Activated B cell treated with CpG ODN at 0.5 μM for 24 hours (primary cell): ENCODE measurements at regions not wholly inside any gene's neighbourhood (a gene's known extent, or its start where the extent isn't known, plus 50 kb on each side); places are given as distances from the start of the nearest gene placed in this dataset.

ENCODE experiments used
- ATAC-seq: fragments of 200-7000 bp; cut with Tn5 transposase; one replicate; pipeline ENCODE4 v1.10.0; 2021; ENCODE audit warnings: low read depth, mild to moderate bottlenecking, moderate library complexity
- CTCF ChIA-PET: fragments of 350-600 bp; sonication (Branson Sonifier 250); formaldehyde crosslinking; loops from one replicate; lab custom pipeline; 2021; ENCODE audit warnings: antibody characterized with exemption; lab: Charles Lee
- POLR2A ChIA-PET: fragments of 350-600 bp; sonication (Branson Sonifier 250); formaldehyde crosslinking; loops from one replicate; lab custom pipeline; 2021; ENCODE audit warnings: antibody characterized with exemption; lab: Charles Lee
- DNase-seq: peaks from one replicate; pipeline ENCODE4 v3.0.0; 2022
- H3K27ac Mint-ChIP-seq: one replicate; pipeline ENCODE4 v1.8.0; 2020; ENCODE audit warnings: mixed read lengths
- H3K27me3 Mint-ChIP-seq: one replicate; pipeline ENCODE4 v1.8.0; 2021; ENCODE audit warnings: mixed read lengths
- H3K36me3 Mint-ChIP-seq: one replicate; pipeline ENCODE4 v1.8.0; 2021; ENCODE audit warnings: low read depth, mixed read lengths
- H3K4me1 Mint-ChIP-seq: one replicate; pipeline ENCODE4 v1.8.0; 2021; ENCODE audit warnings: mixed read lengths
- H3K4me3 Mint-ChIP-seq: one replicate; pipeline ENCODE4 v1.8.0; 2020; ENCODE audit warnings: mild to moderate bottlenecking, mixed read lengths
- H3K9me3 Mint-ChIP-seq: one replicate; pipeline ENCODE4 v1.8.0; 2020; ENCODE audit warnings: mixed read lengths
- intact Hi-C: fragments of 100-400 bp; cut with micrococcal nuclease; formaldehyde crosslinking; loops from one replicate; pipeline ENCODE4 v1.15.1; 2024
- TF ChIP-seq, protein P1 (sequence below): fragments of 200-600 bp; IDR thresholded peaks from one replicate; pipeline ENCODE4 v1.8.0; 2022; ENCODE audit warnings: antibody characterized with exemption, mild to moderate bottlenecking

DNA sequence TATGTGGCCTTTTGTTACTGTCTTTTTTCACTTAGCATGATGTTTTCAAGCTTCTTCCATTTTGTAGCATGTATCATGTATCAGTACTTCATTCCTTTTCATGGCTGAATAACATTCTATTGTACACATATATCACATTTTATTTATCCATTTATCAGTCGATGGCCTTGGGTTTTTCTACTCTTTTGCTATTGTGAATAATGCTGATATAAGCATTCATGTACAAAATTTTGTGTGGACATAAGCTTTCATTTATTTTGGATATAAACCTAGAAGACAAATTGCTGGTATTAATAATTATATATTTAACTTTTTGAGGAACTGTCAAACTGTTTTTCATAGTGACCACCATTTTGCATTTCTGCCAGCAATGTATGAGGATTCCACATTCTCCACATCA lies 201.1 kb downstream of the ACTR3 start:
- Mint-ChIP-seq H3K4me1 (no peaks in the 10 kb centered on the region), H3K27ac (no peak overlapping the region), H3K36me3 (no peaks in the 10 kb centered on the region), H3K27me3 (peaks cover 6% of the 10 kb centered on the region), H3K4me3 (no peak overlapping the region), H3K9me3 (peaks cover 10% of the 10 kb centered on the region)
- ChIA-PET CTCF (no interaction called here), POLR2A (no interaction called here)
- DNase-seq (no peak), ATAC-seq (no peak)
- intact Hi-C loops = no loop called here
- TF ChIP-seq, protein P1, sequence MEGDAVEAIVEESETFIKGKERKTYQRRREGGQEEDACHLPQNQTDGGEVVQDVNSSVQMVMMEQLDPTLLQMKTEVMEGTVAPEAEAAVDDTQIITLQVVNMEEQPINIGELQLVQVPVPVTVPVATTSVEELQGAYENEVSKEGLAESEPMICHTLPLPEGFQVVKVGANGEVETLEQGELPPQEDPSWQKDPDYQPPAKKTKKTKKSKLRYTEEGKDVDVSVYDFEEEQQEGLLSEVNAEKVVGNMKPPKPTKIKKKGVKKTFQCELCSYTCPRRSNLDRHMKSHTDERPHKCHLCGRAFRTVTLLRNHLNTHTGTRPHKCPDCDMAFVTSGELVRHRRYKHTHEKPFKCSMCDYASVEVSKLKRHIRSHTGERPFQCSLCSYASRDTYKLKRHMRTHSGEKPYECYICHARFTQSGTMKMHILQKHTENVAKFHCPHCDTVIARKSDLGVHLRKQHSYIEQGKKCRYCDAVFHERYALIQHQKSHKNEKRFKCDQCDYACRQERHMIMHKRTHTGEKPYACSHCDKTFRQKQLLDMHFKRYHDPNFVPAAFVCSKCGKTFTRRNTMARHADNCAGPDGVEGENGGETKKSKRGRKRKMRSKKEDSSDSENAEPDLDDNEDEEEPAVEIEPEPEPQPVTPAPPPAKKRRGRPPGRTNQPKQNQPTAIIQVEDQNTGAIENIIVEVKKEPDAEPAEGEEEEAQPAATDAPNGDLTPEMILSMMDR = no peak

DNA sequence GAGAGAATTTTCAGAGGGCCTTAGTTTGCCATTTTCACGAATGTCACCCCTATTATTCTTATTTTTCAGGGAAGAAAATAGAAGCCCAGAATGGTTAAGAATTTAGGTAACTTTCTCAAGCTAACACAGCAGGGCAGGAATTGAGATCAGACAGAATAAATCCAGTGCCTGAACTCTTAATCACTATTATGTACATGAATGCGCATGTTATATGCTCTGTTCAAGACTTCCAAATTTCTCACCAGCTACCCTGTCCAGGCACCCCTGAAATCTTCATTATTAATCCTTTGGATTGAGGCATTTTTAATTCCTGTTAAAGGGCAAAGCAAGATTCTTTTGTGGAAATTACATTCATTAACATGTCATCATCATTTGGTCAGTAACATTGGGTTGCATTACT lies 218.4 kb downstream of the ACTR3 start:
- Mint-ChIP-seq H3K4me1 (no peaks in the 10 kb centered on the region), H3K4me3 (no peak overlapping the region), H3K27ac (no peak overlapping the region), H3K9me3 (peaks cover 14% of the 10 kb centered on the region), H3K36me3 (no peaks in the 10 kb centered on the region), H3K27me3 (peaks cover 12% of the 10 kb centered on the region)
- TF ChIP-seq, protein P1 = no peak
- CTCF ChIA-PET = no interaction called here
- POLR2A ChIA-PET = no interaction called here
- DNase-seq (no peak), ATAC-seq (no peak)
- intact Hi-C loops = no loop called here

DNA sequence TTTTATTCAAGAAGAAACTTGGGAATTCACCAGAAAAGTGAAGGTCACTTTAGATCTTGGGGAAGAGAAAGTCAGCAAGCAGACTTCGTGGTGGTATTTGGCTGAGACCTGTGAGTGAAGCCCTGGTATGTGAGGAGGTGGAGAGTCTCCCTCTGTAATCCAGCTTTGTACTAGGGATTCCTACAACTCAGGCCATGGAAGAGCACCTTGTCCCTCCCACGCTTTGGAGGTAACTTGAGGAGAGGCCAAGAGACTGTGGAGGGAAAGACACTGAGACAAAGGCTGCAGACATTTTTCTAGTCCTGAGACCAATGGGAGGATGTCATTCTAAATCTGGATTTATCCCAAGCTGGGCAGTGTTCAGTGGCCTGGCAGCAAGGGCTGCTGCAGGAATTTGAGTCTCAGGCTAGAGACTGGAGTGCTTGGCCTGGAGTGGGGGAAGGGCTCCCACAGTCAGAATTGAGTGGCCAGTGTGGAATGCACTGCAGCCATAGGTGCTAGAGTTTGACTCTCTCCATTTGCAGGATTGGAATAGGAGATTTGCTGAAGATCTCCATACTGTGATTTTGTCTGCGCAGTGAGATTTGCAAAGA lies 219.0 kb downstream of the ACTR3 start:
- peaks cover 10% of the 10 kb centered on the region for H3K9me3 Mint-ChIP-seq
- DNase-seq = no peak
- intact Hi-C loops = no loop called here
- H3K36me3 Mint-ChIP-seq = no peaks in the 10 kb centered on the region
- ChIA-PET POLR2A (no interaction called here), CTCF (no interaction called here)
- peaks cover 12% of the 10 kb centered on the region for H3K27me3 Mint-ChIP-seq
- no peak overlapping the region for H3K27ac Mint-ChIP-seq
- ATAC-seq = no peak
- TF ChIP-seq, protein P1 = no peak
- no peak overlapping the region for H3K4me3 Mint-ChIP-seq
- no peaks in the 10 kb centered on the region for H3K4me1 Mint-ChIP-seq

DNA sequence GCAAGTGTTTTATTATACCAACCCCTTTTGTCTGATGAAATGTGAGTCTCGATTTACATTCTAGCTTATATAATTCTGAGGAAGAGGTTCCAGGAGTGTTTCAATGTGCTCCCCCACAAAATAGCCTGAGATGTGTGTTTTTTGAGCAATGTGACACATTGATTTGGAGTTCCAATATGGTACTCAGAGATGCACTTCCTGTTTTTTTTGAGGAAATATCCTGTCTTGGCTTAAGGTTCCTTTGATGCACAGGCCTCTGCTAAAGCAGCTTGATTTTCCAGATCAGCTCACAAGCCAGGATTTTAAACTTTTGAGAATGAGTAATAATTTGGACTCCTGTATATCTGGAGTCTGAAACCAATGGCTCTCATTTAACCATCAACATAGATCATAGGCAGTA lies 221.4 kb downstream of the ACTR3 start:
- CTCF ChIA-PET = no interaction called here
- H3K9me3 Mint-ChIP-seq = peaks cover 2% of the 10 kb centered on the region
- no peak overlapping the region for H3K4me3 Mint-ChIP-seq
- H3K27me3 Mint-ChIP-seq = peaks cover 16% of the 10 kb centered on the region
- TF ChIP-seq, protein P1 = no peak
- no peaks in the 10 kb centered on the region for H3K36me3 Mint-ChIP-seq
- no peak overlapping the region for H3K27ac Mint-ChIP-seq
- intact Hi-C loops = no loop called here
- no peaks in the 10 kb centered on the region for H3K4me1 Mint-ChIP-seq
- ATAC-seq (no peak), DNase-seq (no peak)
- POLR2A ChIA-PET = no interaction called here

DNA sequence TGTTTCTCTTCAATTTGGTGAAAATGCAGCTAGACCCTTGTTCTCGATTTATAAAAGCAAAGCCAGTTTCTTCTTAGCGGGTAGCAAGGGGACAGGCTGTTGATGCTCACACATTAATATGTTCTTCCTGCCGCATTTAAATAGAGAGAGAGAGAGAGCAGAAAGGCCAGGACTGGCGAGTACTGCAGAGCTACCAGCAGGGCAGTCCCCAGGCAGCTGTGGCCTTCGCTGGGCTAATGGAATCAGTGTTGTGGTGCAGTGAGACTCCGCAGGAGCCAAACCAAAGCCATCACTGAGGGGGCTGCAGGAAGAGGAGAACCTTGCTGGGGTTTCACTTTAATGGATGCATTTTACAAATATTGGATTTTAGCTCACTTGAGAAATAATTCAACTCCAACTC lies 223.6 kb downstream of the ACTR3 start:
- POLR2A ChIA-PET = no interaction called here
- H3K27ac Mint-ChIP-seq = no peak overlapping the region
- no peak for ATAC-seq

More for the DNA sequence above, 223.6 kb downstream of the ACTR3 start:
- TF ChIP-seq, protein P1 = no peak
- Mint-ChIP-seq H3K4me3 (no peak overlapping the region), H3K27me3 (peaks cover 9% of the 10 kb centered on the region), H3K4me1 (no peaks in the 10 kb centered on the region), H3K36me3 (no peaks in the 10 kb centered on the region), H3K9me3 (no peaks in the 10 kb centered on the region)
- no peak for DNase-seq
- intact Hi-C loops = no loop called here
- CTCF ChIA-PET = no interaction called here
